Activated CD8-positive, alpha-beta T cell treated with anti-CD3 and anti-CD28 coated beads for 36 hours (primary cell): ENCODE measurements at regions not wholly inside any gene's neighbourhood (a gene's known extent, or its start where the extent isn't known, plus 50 kb on each side); places are given as distances from the start of the nearest gene placed in this dataset.

Experiments
- ATAC-seq: fragments of 200-7000 bp; cut with Tn5 transposase; one replicate; pipeline ENCODE4 v1.10.0; 2021; ENCODE audit warnings: mild to moderate bottlenecking, moderate library complexity
- CTCF ChIA-PET: fragments of 350-600 bp; sonication (Branson Sonifier 250); formaldehyde crosslinking; loops from one replicate; lab custom pipeline; 2021; ENCODE audit warnings: antibody characterized with exemption; lab: Charles Lee
- POLR2A ChIA-PET: fragments of 350-600 bp; sonication (Branson Sonifier 250); formaldehyde crosslinking; loops from one replicate; lab custom pipeline; 2021; ENCODE audit warnings: antibody characterized with exemption; lab: Charles Lee
- DNase-seq: peaks from one replicate; pipeline ENCODE4 v3.0.0-alpha.2; 2020
- H3K27ac Mint-ChIP-seq: one replicate; pipeline ENCODE4 v1.8.0; 2021; ENCODE audit warnings: mild to moderate bottlenecking, mixed read lengths
- H3K27me3 Mint-ChIP-seq: one replicate; pipeline ENCODE4 v1.8.0; 2021; ENCODE audit warnings: mixed read lengths
- H3K36me3 Mint-ChIP-seq: one replicate; pipeline ENCODE4 v1.8.0; 2021; ENCODE audit warnings: low read depth, mixed read lengths
- H3K4me1 Mint-ChIP-seq: one replicate; pipeline ENCODE4 v1.8.0; 2021; ENCODE audit warnings: low read depth, mixed read lengths
- H3K4me3 Mint-ChIP-seq: one replicate; pipeline ENCODE4 v1.8.0; 2021; ENCODE audit warnings: mild to moderate bottlenecking, moderate library complexity, mixed read lengths
- H3K9me3 Mint-ChIP-seq: one replicate; pipeline ENCODE4 v1.8.0; 2021; ENCODE audit warnings: mixed read lengths
- CTCF ChIP-seq: fragments of 200-600 bp; IDR thresholded peaks from one replicate; pipeline ENCODE4 v1.8.0; 2022; ENCODE audit warnings: antibody characterized with exemption, mild to moderate bottlenecking
- intact Hi-C: fragments of 100-400 bp; cut with micrococcal nuclease; formaldehyde crosslinking; loops from one replicate; pipeline ENCODE4 v1.10.0; 2022

GRCh38 chr14:54121466-54122027 is 164.9 kb upstream of the BMP4 start:
- Mint-ChIP-seq H3K27ac (no peak overlapping the region), H3K9me3 (no peaks in the 10 kb centered on the region), H3K4me1 (no peaks in the 10 kb centered on the region), H3K4me3 (no peak overlapping the region), H3K27me3 (no peaks in the 10 kb centered on the region), H3K36me3 (no peaks in the 10 kb centered on the region)
- no peak for DNase-seq
- intact Hi-C loops, result no loop called here
- ChIA-PET POLR2A (no interaction called here), CTCF (no interaction called here)
- no peak for TF ChIP-seq CTCF
- no peak for ATAC-seq

GRCh38 chr14:54123841-54124240 is 167.2 kb upstream of the BMP4 start:
- ChIA-PET CTCF (no interaction called here), POLR2A (no interaction called here)
- ATAC-seq, result no peak
- Mint-ChIP-seq H3K27me3 (no peaks in the 10 kb centered on the region), H3K36me3 (no peaks in the 10 kb centered on the region), H3K4me1 (no peaks in the 10 kb centered on the region), H3K9me3 (no peaks in the 10 kb centered on the region), H3K4me3 (no peak overlapping the region), H3K27ac (no peak overlapping the region)
- intact Hi-C loops, result no loop called here
- TF ChIP-seq CTCF, result no peak
- DNase-seq, result no peak

- POLR2A ChIA-PET, result no interaction called here
- CTCF ChIA-PET, result no interaction called here
- ATAC-seq, result no peak
- Mint-ChIP-seq H3K9me3 (no peaks in the 10 kb centered on the region), H3K4me3 (no peak overlapping the region), H3K36me3 (no peaks in the 10 kb centered on the region), H3K4me1 (no peaks in the 10 kb centered on the region), H3K27ac (no peak overlapping the region), H3K27me3 (no peaks in the 10 kb centered on the region)
- no peak for TF ChIP-seq CTCF
- intact Hi-C loops, result no loop called here
- no peak for DNase-seq
Measured at GRCh38 chr14:54125109-54125508, 168.5 kb upstream of the BMP4 start.

GRCh38 chr14:54126947-54127346 is 170.3 kb upstream of the BMP4 start:
- no peak for TF ChIP-seq CTCF
- Mint-ChIP-seq H3K27ac (no peak overlapping the region), H3K36me3 (no peaks in the 10 kb centered on the region), H3K27me3 (no peaks in the 10 kb centered on the region), H3K4me1 (no peaks in the 10 kb centered on the region), H3K4me3 (no peak overlapping the region), H3K9me3 (no peaks in the 10 kb centered on the region)
- CTCF ChIA-PET, result no interaction called here
- DNase-seq, result no peak
- POLR2A ChIA-PET, result no interaction called here
- intact Hi-C loops, result no loop called here
- ATAC-seq, result no peak

GRCh38 chr14:54127526-54127925 is 170.9 kb upstream of the BMP4 start:
- H3K4me1 Mint-ChIP-seq, result no peaks in the 10 kb centered on the region
- ATAC-seq (no peak), DNase-seq (no peak)
- H3K27me3 Mint-ChIP-seq, result no peaks in the 10 kb centered on the region
- ChIA-PET POLR2A (no interaction called here), CTCF (no interaction called here)
- no peak overlapping the region for H3K27ac Mint-ChIP-seq
- no peak overlapping the region for H3K4me3 Mint-ChIP-seq
- no peaks in the 10 kb centered on the region for H3K36me3 Mint-ChIP-seq
- intact Hi-C loops, result no loop called here
- H3K9me3 Mint-ChIP-seq, result no peaks in the 10 kb centered on the region
- no peak for TF ChIP-seq CTCF
